ENCODE measurements at regions not wholly inside any gene's neighbourhood (a gene's known extent, or its start where the extent isn't known, plus 50 kb on each side); places are given as distances from the start of the nearest gene placed in this dataset.

DNA sequence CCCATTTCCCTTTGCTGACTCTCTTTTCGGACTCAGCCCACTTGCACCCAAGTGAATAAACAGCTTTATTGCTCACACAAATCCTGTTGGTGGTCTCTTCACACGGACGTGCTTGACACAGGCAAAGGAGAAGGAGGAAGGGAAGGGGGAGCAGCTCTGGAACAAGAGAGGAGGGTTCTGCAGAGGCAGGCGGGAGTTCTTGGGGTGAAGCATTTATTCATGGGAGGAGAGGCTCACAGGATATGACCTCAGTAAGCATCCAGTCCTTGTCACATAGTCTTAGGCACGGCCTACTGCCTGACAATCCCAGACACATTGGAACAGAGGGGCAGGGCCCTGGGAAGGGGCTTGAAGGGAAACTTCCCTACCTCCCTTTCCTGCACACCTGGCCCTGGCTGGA lies 171.7 kb upstream of the HS6ST1 start:
- in situ Hi-C loops (cut with HindIII; ENCODE audit: low sequenced_read_pairs) = no loop called here

DNA sequence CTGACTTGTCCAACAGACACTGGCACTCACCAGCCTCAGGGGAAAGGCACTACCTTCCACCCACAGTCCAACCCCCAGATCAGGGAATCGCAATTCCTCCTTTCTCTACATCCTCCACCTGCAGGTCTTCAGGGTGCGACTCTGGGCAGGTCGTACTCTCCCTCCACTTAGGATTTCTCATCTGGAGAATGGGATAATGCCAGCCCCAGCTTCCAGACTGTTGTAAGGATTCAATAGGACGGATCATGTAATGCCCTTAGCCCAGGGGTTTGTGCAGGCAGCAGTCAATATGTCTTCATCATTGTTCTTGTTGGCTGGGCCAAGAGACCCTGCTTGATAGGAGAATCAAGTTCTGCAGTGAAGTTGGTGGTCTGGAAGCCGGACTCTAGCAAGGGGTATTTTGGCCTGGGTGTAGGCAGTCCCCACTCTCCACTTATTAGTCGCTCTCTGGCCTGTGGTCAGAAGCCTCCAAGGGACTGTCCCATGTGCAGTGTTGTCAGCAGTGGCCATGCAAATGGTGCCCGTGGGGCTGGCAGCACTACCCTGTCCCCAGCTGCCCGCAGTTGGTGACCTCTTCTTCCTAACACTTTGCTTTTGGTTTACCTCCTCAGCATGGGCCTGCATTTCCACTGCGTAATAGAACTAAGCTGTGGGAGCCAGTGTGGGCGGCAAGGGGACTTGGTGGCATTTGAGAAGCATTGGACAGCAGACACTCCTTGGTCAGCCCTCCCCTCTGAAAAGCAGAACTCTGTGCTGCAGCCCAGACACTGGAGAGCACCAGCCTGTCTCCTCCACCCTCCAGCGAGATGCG lies 172.4 kb upstream of the HS6ST1 start:
- in situ Hi-C loops (cut with HindIII; ENCODE audit: low sequenced_read_pairs) = no loop called here

DNA sequence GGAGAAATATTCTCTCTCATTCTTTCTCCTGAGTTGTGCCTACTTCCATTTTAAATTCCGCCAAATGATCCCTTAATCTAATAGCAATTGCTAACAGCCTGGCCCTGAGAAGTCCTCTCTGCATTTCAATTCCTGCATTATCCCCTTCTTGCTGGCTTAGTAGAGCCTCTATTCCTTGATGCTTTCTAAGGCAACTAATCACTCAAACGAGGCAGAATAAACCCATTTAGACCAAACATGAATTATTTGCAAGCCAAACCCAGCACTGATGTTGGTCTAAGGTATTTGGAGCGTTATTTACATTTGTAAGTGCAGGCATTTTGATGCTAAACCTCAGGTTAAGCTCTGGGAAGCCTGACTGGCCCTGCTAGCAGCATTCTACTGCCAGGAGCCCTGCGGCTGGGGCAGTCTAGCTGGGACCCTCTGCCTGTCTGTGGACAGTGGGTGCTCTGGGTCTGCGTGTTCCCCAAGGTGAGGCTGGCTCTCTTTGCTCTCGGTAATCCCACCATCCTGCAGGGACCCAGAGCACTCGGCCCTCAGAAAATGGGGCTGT lies 173.1 kb upstream of the HS6ST1 start:
- in situ Hi-C loops (cut with HindIII; ENCODE audit: low sequenced_read_pairs) = no loop called here

DNA sequence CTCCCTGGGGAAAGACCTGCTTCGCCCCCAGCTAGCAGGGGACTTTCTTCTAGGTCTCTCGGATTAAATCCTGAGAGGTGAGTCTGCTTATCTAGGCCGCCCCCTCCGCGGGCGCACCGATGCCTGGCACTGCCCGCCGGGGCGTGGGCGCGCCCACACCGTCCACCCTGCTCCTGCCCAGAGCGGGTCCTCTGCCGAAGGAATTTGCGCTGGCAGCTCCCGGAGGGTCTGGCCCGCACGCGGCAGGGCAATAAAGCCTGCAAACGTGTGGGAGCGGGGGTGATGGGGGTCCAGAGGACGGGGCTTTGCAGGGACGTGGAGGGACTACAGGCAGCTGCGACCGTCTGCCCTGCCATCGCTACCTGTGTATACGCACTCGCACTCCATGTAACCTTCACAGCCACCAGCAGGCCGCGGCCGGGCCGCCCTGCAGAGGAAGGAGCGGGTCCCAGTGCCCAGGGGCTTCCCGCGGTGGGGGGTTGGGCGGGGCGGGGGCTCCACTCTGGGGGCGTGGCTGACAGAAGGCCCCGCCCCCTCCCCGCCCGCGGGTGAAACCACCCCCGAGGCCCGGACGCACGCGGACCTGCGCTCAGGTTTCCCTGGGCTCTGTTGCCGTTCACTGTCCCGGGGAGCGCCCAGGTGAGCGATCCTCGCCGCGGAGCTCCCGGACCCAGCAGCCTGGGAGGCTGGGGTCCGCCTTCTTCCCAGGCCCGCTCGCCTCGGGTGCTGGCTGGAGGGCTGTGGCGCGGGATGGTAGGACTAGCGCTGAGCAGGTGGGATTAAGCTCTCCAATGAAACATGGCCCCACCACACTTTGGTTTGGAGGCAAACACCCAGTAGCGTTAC lies 174.5 kb upstream of the HS6ST1 start:
- in situ Hi-C loops (cut with HindIII; ENCODE audit: low sequenced_read_pairs) = no loop called here

DNA sequence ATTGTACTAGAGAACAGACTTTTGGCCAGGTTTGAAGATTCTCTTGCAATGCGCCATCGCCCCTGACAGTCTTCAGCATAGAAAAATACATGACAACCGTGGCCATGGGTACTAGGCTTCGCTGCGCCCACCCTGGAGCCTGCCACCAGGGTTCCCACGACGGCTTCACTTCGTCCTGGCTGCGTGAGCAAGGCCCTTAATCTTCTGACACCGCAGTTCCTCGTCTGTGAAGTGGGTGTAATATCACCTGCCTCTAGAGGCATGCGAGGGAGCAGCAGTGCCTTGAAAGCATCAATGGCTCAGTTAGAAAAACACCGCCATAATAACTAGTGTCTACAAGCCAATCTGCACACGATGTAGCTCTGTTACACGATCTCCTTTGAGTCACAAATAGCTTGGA lies 175.2 kb upstream of the HS6ST1 start:
- in situ Hi-C loops (cut with HindIII; ENCODE audit: low sequenced_read_pairs) = no loop called here

DNA sequence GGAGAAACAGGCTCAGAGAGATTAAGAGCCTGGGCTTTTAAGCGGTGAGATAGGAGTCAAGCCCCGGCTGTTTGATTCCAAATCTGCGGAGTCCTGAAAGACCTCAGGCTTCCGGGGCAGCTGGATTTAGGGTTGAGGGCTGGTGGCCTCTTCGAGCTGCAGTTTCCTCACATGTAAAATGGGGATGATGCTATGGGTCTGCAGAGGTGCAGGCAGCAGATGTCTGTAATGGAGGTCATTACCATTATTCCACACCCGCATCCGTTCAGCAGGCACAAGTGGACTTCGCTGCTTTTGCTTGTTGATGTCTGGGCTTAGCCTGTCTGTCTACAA lies 175.6 kb upstream of the HS6ST1 start:
- in situ Hi-C loops (cut with HindIII; ENCODE audit: low sequenced_read_pairs) = no loop called here

DNA sequence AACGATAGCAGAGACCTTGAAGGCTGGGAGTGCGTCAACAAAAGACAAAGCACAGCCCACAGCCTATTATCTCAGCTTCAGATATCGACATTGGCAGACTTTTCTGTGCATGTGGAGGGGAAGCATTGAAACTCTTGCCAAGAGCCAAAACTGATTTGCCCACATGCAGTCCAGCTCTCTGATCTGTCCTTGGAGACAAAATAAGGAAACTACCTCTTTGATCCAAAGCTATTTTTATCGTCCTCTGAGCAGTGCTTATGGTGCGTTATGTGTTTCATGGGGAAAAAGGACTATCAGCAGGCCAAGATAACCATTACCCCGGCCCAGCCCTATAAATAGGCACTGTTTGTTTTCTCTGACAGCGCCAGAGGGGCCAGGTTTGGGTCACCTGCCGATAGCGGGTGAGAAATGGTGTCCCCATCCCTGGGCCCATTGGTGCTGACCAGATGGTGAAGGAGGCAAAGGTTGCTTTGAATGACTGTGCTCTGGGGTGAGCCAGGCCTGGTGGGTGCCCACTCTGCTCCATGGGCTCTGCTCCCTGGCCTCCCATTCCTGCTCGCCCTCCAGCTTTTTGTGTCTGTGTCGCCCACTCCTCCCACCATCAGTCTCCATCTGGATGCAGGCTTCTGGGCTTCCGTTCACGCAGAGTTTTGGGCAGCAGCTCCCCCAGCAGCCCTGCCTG lies 176.1 kb upstream of the HS6ST1 start:
- in situ Hi-C loops (cut with HindIII; ENCODE audit: low sequenced_read_pairs) = no loop called here

DNA sequence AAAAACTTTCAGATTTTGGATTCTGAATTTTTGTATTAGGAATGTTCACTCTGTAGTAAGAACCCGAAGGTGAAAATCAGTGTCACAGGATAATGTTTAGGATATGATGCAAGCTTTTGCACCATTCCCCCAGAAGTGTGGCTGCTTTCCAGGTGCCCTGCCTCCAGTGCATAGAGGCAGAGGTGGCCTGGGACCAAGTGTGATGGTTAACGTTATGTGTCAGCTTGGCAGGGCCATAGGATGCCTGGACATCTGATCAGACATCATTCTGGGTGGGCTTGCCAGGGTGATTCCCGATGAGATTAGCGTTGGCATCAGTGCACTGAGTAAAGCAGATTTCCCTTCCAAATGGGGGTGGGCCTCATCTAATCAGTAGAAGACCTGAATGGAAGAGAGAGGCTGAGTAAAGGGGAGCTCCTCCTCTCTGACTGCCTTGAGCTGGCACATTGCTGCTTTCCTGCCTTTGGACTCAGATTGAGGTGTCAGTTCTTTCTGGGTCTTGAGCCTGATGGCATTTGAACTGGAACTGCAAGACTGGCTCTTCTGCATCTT lies 177.4 kb upstream of the HS6ST1 start:
- in situ Hi-C loops (cut with HindIII; ENCODE audit: low sequenced_read_pairs) = no loop called here

DNA sequence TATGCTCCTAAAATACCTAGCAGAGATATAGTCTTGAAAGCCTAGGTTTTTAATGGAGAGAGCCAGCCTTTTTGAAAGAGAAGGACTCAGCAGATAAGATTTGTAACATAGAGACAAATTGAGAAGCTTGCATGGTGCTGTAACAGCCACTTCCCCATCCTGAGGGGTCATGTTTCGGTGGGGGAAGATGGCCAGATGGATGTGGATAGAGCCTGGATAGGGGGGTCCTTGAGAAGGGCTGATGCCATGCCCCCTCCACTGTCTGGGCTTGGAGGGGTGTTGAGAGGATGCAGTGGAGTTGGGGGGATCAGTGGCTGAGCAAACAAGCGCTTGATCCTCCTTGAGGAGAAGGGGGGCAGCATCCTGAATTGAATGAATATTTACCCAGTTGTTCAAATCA lies 178.0 kb upstream of the HS6ST1 start:
- in situ Hi-C loops (cut with HindIII; ENCODE audit: low sequenced_read_pairs) = no loop called here

DNA sequence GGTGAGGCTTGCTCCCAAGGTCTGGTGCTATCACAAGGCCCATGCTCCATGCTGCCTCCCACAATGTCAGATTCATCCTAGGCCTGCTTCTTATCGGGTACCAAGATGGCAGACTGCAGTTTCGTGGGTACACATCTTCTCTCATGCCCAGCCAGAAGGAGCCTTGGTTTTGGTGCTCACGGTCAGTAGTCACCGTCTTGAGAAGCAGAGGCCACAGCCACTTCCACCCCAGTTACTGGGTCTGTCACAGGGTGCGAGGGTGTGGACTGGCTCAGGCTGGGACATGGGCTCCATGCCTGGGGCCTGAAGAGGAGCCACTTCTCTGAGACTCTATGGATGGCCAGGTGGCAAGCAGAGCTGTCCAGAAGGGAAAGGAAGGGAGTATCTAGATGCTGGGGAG lies 178.8 kb upstream of the HS6ST1 start:
- in situ Hi-C loops (cut with HindIII; ENCODE audit: low sequenced_read_pairs) = no loop called here

DNA sequence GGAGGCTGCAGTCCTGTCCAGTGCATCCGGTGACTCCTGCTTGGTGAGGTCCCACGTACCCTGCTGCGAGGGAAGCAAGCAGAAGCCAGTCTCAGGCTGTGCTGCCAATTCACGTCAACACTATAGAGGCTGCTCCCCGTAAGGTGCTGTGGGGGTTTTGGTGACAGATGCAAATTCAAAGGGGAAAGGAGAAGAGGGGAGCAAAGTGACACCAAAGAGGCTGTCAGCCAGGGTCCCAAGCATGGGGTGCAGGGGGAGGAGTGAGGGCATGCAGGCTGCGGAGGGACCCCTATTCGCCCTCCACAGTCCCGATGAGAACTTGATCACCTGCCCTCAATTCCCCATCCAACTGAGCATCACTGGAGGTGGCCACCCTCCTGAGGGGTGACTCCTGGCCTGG lies 179.4 kb upstream of the HS6ST1 start:
- in situ Hi-C loops (cut with HindIII; ENCODE audit: low sequenced_read_pairs) = no loop called here

DNA sequence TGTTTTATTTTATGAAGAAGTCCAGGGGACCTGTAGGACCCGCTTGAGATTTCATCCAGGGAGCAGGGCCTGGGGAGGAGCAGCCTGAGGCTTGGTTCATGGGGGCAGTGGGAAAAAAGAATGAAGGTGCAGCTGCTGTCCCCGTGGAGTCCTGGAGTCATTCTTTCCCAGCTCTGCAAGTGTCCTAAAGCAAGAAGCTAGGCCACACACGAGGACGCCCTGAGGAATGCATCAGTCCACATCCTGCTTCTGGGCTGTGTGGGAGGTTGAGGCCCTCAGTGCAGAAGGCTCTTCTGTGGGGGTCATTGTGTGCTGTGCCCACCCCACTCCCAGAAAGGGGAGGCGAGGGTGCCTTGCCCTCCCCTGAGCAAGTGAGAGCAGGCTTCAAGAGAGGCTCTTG lies 179.9 kb upstream of the HS6ST1 start:
- in situ Hi-C loops (cut with HindIII; ENCODE audit: low sequenced_read_pairs) = no loop called here

DNA sequence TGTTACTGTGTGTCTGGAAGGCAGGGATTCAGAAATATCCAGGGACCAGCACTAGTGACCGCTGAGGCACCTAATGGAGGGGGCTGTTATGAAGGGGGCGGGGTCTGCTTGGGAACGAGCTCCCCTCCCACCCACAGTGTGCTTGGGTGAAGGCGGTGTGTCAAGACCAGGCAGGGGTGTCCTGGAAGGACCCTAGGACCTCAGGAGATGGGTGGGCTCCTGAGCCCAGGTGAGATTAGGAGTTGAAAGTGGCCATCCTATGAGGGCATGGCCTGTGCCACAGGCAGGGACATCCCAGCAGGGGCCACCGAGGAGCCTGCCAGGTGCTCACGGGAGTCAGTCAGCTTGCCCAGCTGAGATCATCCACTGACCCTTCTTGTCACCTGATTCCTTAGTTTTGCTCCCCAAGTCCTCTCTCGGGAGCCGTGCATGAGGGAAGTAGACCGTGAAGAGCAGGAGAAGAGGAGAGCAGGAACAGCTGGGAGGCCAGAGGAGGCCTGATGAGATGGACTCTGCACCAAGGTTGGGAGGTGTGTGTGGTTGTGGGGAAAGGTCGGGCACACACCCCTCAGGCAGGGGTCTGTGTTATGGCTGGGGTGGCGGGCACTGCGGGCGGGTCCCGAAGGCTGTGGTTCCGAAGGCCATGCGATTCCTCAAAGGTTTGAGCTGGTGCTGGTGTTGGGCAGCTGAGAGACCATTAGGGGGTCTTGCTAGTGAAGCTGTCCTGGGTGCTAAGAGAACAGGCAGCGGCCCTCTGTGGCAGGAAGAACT lies 180.9 kb upstream of the HS6ST1 start:
- in situ Hi-C loops (cut with HindIII; ENCODE audit: low sequenced_read_pairs) = no loop called here

DNA sequence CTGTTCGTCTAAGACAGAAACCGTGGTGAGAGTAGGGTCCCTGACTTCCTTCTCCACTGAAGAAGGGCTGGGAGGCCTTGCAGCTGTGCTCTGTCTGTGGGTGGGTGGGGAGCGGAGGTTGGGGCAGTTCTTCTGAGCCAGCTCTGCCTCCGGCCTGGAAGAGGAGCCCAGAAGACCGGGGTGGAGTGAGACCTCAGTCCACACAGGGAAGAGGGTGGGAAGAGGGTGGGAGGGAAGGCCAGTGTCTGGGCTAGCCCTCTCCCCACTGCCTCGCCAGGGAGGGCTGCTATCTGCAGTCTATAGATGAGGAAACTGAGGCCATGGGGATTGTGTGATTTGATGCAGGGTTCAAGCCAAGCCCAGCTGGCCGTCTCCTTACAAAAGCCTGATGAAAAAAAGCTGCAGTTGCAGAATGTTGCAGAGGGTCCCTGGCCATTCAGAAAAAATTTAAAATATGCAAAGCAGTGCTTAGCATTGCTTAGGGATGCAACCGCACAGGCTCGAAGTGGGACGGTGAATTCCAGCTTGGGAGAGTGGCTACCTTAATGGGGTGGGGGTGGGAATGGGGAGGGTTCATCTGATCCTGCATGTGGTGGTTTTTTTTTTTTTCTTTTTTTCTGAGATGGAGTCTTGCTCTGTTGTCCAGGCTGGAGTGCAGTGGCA lies 181.6 kb upstream of the HS6ST1 start:
- in situ Hi-C loops (cut with HindIII; ENCODE audit: low sequenced_read_pairs) = no loop called here

DNA sequence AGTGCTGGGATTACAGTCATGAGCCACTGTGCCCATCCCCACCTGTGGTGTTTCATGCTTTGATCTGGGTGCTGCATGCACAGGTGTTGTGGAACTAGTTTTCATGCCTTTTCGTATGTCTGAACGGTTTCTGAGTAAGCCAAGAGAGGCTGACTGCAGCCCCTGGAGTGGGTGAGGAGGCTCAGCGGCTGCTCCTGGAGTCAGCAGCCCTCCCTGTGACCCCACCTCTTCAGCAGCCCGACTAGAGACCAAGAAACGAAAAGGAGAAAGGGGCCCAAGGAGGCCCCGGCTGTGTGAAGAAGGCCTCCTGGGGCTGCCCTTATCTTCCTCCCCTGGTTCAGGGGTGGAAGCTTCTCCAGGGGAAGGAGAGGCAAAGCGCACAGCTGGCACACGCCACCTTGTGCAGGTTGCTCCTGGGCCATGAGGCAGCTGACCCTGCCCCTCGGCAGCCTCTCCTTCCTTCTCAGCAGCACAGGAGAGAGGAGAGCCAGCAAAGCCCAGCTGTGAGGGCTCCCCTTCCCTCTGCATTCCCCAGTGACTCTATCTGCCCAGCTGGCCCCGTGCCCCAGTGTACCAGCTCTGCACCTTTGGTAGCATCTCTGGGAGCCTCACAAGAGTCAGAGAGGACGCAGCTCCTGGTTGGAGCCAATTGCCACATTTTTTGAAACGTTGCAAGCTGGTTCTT lies 182.5 kb upstream of the HS6ST1 start:
- in situ Hi-C loops (cut with HindIII; ENCODE audit: low sequenced_read_pairs) = no loop called here

DNA sequence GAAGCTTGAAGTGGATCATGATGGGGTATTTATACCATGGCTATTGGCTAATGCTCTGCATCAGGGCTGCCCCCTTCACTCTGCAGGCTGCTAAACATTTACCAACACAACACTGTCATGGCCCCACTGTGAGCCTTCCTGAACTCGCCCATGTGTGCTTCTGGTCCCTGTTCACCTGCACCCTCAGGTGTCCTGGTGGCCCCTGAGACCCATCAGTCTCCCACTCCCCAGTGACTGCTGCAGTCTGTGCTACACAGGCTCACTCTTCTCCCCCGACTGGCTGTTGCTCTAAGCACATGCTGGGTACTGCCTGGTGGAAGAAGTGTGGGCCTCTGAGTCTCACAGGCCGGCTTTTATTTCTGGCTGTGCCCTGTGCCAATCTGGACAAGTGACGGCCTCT lies 183.0 kb upstream of the HS6ST1 start:
- in situ Hi-C loops (cut with HindIII; ENCODE audit: low sequenced_read_pairs) = no loop called here

DNA sequence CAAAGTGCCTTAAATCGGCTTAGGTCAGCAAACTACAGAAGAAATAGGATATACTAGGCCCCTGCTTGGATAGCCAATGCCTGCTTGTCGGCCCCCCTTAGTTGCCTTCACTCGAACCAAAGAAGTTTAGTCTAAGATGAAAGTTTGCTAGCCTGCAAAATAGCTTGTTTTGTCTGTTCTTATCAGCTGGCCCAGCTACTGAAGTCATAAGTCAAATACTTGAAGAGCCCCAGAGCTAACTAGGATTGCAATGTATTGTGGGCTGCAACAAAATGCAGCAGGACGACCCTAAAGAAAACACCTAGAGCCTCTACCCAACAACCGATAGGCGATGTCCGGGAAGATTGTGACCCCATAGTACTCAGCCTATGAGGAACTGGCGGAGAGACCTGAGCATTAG lies 183.5 kb upstream of the HS6ST1 start:
- in situ Hi-C loops (cut with HindIII; ENCODE audit: low sequenced_read_pairs) = no loop called here

DNA sequence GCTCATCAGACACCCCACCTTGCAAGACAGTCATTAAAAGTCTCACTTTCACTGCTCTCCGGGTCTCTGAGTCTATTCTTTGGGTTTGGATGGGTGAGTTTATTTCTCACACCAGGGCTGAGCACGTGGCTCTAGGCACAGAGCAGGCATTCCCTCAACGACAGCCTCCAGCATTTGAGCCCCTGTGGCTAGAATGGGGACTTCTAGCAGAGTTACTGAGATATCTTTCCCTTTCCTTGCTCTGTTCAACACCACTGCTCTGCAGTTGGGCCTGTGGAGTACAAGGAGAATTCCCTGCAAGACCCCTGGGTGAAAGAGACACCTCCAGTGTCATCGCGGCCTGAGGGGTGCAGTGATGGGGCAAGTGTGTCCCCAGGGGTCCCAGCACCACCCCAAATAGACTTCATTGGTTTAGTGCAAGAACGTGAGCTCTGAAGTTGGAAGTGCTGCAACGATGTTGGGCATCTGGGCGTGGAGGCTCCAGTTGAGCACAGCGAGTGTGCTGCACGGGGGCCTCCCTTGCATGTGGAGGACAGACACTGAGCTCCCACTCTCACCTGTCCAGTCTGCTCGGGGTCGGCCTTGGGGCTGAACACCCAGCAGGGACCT lies 184.1 kb upstream of the HS6ST1 start:
- in situ Hi-C loops (cut with HindIII; ENCODE audit: low sequenced_read_pairs) = no loop called here
